HG02938 (cell line): ENCODE measurements at regions not wholly inside any gene's neighbourhood (a gene's known extent, or its start where the extent isn't known, plus 50 kb on each side); places are given as distances from the start of the nearest gene placed in this dataset.

ENCODE experiments used
- ATAC-seq: cut with Tn5 transposase; IDR thresholded peaks from one replicate; pipeline ENCODE4 v1.9.1; 2021; ENCODE audit warnings: mild to moderate bottlenecking, moderate library complexity; ENCODE audit not compliant: unreplicated experiment

GRCh38 chr2:147232225-147232669, 612.6 kb upstream of the ACVR2A start:
- ATAC-seq = no peak

GRCh38 chr2:147231607-147232006, 613.2 kb upstream of the ACVR2A start:
- ATAC-seq = peak; percentile 57

GRCh38 chr2:147231081-147231480, 613.7 kb upstream of the ACVR2A start:
- ATAC-seq = peak; percentile 19

- no peak for ATAC-seq
Measured at GRCh38 chr2:147227313-147227712, 617.5 kb upstream of the ACVR2A start.

GRCh38 chr2:147224070-147224469, 620.8 kb upstream of the ACVR2A start:
- no peak for ATAC-seq

- ATAC-seq = no peak
Measured at GRCh38 chr2:147223553-147224060, 621.2 kb upstream of the ACVR2A start.

- ATAC-seq = peak; percentile 81
Measured at GRCh38 chr2:147223119-147223518, 621.7 kb upstream of the ACVR2A start.

- peak; percentile 71 for ATAC-seq
Measured at GRCh38 chr2:147222506-147222905, 622.3 kb upstream of the ACVR2A start.

GRCh38 chr2:147214914-147215313, 629.9 kb upstream of the ACVR2A start:
- ATAC-seq = no peak

- ATAC-seq = no peak
Measured at GRCh38 chr2:147211484-147211883, 633.3 kb upstream of the ACVR2A start.

GRCh38 chr2:147204102-147204501, 640.7 kb upstream of the ACVR2A start:
- no peak for ATAC-seq

- ATAC-seq = no peak
Measured at GRCh38 chr2:147198651-147199171, 646.1 kb upstream of the ACVR2A start.

- no peak for ATAC-seq
Measured at GRCh38 chr2:147197754-147198483, 646.9 kb upstream of the ACVR2A start.

GRCh38 chr2:147182260-147182659, 662.6 kb upstream of the ACVR2A start:
- ATAC-seq = peak; percentile 72

GRCh38 chr2:147181351-147182029, 663.3 kb upstream of the ACVR2A start:
- ATAC-seq = peak; percentile 58

GRCh38 chr2:147177071-147177857, 667.6 kb upstream of the ACVR2A start:
- no peak for ATAC-seq

GRCh38 chr2:147174824-147175254, 670.0 kb upstream of the ACVR2A start:
- ATAC-seq = no peak

- no peak for ATAC-seq
Measured at GRCh38 chr2:147173798-147174197, 671.0 kb upstream of the ACVR2A start.

- ATAC-seq = no peak
Measured at GRCh38 chr2:147173189-147173581, 671.6 kb upstream of the ACVR2A start.

- ATAC-seq = no peak
Measured at GRCh38 chr2:147172493-147173188, 672.2 kb upstream of the ACVR2A start.
